Liver (tissue), 8 donors: ENCODE measurements at regions not wholly inside any gene's neighbourhood (a gene's known extent, or its start where the extent isn't known, plus 50 kb on each side); places are given as distances from the start of the nearest gene placed in this dataset.

Experiments
- DNase-seq: peaks from one replicate; pipeline ENCODE4 v3.0.0-alpha.2; 2017; ENCODE audit warnings: low spot score
- H3K27ac ChIP-seq, 2 donors: one replicate each; pipeline ENCODE4 v1.7.0; 2013; ENCODE audit warnings: inconsistent platforms in 2 of 2, low read length in 2 of 2, control low read depth in 1 of 2, low read depth in 1 of 2, mild to moderate bottlenecking in 1 of 2
- H3K27me3 ChIP-seq, 4 donors: one replicate each; pipeline versions ENCODE4 v1.6.1 to v1.7.0; 2013; ENCODE audit warnings: low read length in 3 of 4, inconsistent platforms in 1 of 4, mild to moderate bottlenecking in 1 of 4, moderate library complexity in 1 of 4; ENCODE audit not compliant: control insufficient read depth in 4 of 4, insufficient read depth in 4 of 4
- H3K36me3 ChIP-seq, 4 donors: one replicate each; pipeline versions ENCODE4 v1.6.1 to v1.7.0; 2013; ENCODE audit warnings: low read length in 3 of 4, mild to moderate bottlenecking in 3 of 4, low read depth in 1 of 4, moderate library complexity in 1 of 4; ENCODE audit not compliant: control insufficient read depth in 4 of 4, insufficient read depth in 3 of 4
- H3K4me1 ChIP-seq, 4 donors: one replicate each; pipeline versions ENCODE4 v1.6.1 to v1.7.0; 2013; ENCODE audit warnings: low read length in 3 of 4, mild to moderate bottlenecking in 3 of 4, moderate library complexity in 1 of 4; ENCODE audit not compliant: control insufficient read depth in 4 of 4, insufficient read depth in 4 of 4
- H3K4me3 ChIP-seq, 3 donors: one replicate each; pipeline versions ENCODE4 v1.6.1 to v1.7.0; 2013; ENCODE audit warnings: low read length in 3 of 3, control low read depth in 1 of 3, low read depth in 1 of 3, mild to moderate bottlenecking in 1 of 3
- H3K9ac ChIP-seq, 2 donors: one replicate each; pipeline ENCODE4 v1.7.0; 2013; ENCODE audit warnings: low read length in 2 of 2, mild to moderate bottlenecking in 2 of 2, moderate library complexity in 2 of 2, control low read depth in 1 of 2, low read depth in 1 of 2
- H3K9me3 ChIP-seq, 4 donors: one replicate each; pipeline versions ENCODE4 v1.6.1 to v1.7.0; 2013; ENCODE audit warnings: low read length in 3 of 4; ENCODE audit not compliant: control insufficient read depth in 4 of 4
- CTCF ChIP-seq: fragments of 150-350 bp; IDR thresholded peaks from 2 replicates; pipeline ENCODE4 v1.5.1; 2017; ENCODE audit warnings: improper control_type of control experiment, low read depth, low read length; ENCODE audit not compliant: missing input control
- EGR1 ChIP-seq, 2 donors: IDR thresholded peaks; 2 replicates each; pipeline ENCODE4 v1.6.1; 2016 to 2018; ENCODE audit warnings: antibody characterized with exemption in 2 of 2, low read depth in 2 of 2
- FOXA1 ChIP-seq: IDR thresholded peaks from 2 replicates; pipeline ENCODE4 v1.6.1; 2016; ENCODE audit warnings: antibody characterized with exemption
- FOXA2 ChIP-seq: IDR thresholded peaks from 2 replicates; pipeline ENCODE4 v1.6.1; 2016; ENCODE audit warnings: antibody characterized with exemption
- GABPA ChIP-seq, 2 donors: IDR thresholded peaks in 1 of 2; conservative IDR thresholded peaks in 1 of 2; 2 replicates each; pipeline ENCODE4 v1.6.1; 2016; ENCODE audit warnings: antibody characterized with exemption in 2 of 2, mild to moderate bottlenecking in 1 of 2, moderate library complexity in 1 of 2
- HNF4G ChIP-seq: IDR thresholded peaks from 2 replicates; pipeline ENCODE4 v1.6.1; 2016; ENCODE audit warnings: antibody characterized with exemption
- JUND ChIP-seq, 2 donors: IDR thresholded peaks; 2 replicates each; pipeline ENCODE4 v1.6.1; 2016; ENCODE audit warnings: antibody characterized with exemption in 2 of 2
- NR2F2 ChIP-seq: IDR thresholded peaks from 2 replicates; pipeline ENCODE4 v1.6.1; 2016; ENCODE audit warnings: antibody characterized with exemption
- RXRA ChIP-seq, 2 donors: IDR thresholded peaks; 2 replicates each; pipeline ENCODE4 v1.6.1; 2017 to 2018; ENCODE audit warnings: antibody characterized with exemption in 2 of 2, mild to moderate bottlenecking in 1 of 2
- SP1 ChIP-seq: IDR thresholded peaks from 2 replicates; pipeline ENCODE4 v1.6.1; 2018; ENCODE audit warnings: antibody characterized with exemption, mild to moderate bottlenecking
- TAF1 ChIP-seq: conservative IDR thresholded peaks from 2 replicates; pipeline ENCODE4 v1.6.1; 2016; ENCODE audit warnings: antibody characterized with exemption, mild to moderate bottlenecking
- YY1 ChIP-seq: IDR thresholded peaks from 2 replicates; pipeline ENCODE4 v1.6.1; 2016; ENCODE audit warnings: antibody characterized with exemption, mild to moderate bottlenecking
- ZBTB33 ChIP-seq: IDR thresholded peaks from 2 replicates; pipeline ENCODE4 v1.6.1; 2016; ENCODE audit warnings: antibody characterized with exemption
- WGBS: extraction: QIAGEN DNeasy Blood & Tissue Kit; methylation state at CpG from one replicate; pipeline ENCODE4 v1.1.7; 2013; 5-methylcytosine and 5-hydroxymethylcytosine counted together
- TF ChIP-seq, protein P1 (sequence below): IDR thresholded peaks from 2 replicates; pipeline ENCODE4 v1.6.1; 2016; ENCODE audit warnings: antibody characterized with exemption, mild to moderate bottlenecking
- donor health status: healthy.
- donor health status: healthy.
- donor health status: healthy.
- donor health status: healthy.
- donor health status: healthy.

GRCh38 chr4:19844446-19844845 is 407.3 kb upstream of the SLIT2 start:
- DNase-seq, result no peak
- no peaks in the 10 kb centered on the region for H3K27me3 ChIP-seq
- no peak overlapping the region for H3K4me3 ChIP-seq
- H3K36me3 ChIP-seq, result no peaks in the 10 kb centered on the region
- no peaks in the 10 kb centered on the region for H3K9me3 ChIP-seq
- no peak overlapping the region for H3K27ac ChIP-seq
- TF ChIP-seq YY1 (no peak), CTCF (no peak)
- WGBS, result 62% methylated on average over 2 of the region's 2 CpGs
- H3K4me1 ChIP-seq, result no peaks in the 10 kb centered on the region
- H3K9ac ChIP-seq, result no peak overlapping the region

GRCh38 chr4:19842471-19842870 is 409.2 kb upstream of the SLIT2 start:
- no peak for TF ChIP-seq RXRA (IDR thresholded peaks at IDR 0.05)
- no peak for TF ChIP-seq NR2F2
- no peak for TF ChIP-seq SP1
- TF ChIP-seq, protein P1, sequence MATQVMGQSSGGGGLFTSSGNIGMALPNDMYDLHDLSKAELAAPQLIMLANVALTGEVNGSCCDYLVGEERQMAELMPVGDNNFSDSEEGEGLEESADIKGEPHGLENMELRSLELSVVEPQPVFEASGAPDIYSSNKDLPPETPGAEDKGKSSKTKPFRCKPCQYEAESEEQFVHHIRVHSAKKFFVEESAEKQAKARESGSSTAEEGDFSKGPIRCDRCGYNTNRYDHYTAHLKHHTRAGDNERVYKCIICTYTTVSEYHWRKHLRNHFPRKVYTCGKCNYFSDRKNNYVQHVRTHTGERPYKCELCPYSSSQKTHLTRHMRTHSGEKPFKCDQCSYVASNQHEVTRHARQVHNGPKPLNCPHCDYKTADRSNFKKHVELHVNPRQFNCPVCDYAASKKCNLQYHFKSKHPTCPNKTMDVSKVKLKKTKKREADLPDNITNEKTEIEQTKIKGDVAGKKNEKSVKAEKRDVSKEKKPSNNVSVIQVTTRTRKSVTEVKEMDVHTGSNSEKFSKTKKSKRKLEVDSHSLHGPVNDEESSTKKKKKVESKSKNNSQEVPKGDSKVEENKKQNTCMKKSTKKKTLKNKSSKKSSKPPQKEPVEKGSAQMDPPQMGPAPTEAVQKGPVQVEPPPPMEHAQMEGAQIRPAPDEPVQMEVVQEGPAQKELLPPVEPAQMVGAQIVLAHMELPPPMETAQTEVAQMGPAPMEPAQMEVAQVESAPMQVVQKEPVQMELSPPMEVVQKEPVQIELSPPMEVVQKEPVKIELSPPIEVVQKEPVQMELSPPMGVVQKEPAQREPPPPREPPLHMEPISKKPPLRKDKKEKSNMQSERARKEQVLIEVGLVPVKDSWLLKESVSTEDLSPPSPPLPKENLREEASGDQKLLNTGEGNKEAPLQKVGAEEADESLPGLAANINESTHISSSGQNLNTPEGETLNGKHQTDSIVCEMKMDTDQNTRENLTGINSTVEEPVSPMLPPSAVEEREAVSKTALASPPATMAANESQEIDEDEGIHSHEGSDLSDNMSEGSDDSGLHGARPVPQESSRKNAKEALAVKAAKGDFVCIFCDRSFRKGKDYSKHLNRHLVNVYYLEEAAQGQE, result no peak
- H3K4me3 ChIP-seq, result no peak overlapping the region
- no peaks in the 10 kb centered on the region for H3K36me3 ChIP-seq
- no peak for DNase-seq
- WGBS, result 94% methylated on average over 2 of the region's 2 CpGs
- H3K27ac ChIP-seq, result no peak overlapping the region
- H3K27me3 ChIP-seq, result no peaks in the 10 kb centered on the region
- H3K9me3 ChIP-seq, result no peaks in the 10 kb centered on the region
- no peaks in the 10 kb centered on the region for H3K4me1 ChIP-seq
- H3K9ac ChIP-seq, result no peak overlapping the region

DNA sequence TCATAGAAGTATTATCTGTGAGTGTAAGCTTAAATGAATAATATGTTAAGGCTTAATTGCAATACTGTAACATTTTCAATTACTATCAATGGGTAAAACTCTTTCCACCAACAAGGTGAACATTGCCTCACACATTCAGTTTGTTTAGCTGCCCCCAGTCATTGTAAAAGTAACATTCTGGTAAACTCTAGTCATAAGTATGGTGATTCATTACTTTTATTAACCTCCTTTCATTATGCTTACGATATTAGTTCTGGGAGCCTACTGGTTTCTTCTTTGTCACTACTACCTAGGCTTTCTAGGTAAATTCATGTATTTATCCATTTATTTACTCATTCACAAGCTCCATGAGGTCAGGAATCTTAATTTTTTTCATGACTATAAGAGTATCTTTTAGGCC is 412.8 kb upstream of the SLIT2 start:
- H3K27ac ChIP-seq, result no peak overlapping the region
- 94% methylated on average over 1 of the region's 1 CpG for WGBS
- DNase-seq, result no peak
- no peaks in the 10 kb centered on the region for H3K36me3 ChIP-seq
- no peak overlapping the region for H3K9ac ChIP-seq
- no peak overlapping the region for H3K4me3 ChIP-seq
- H3K27me3 ChIP-seq, result no peaks in the 10 kb centered on the region
- no peaks in the 10 kb centered on the region for H3K4me1 ChIP-seq
- H3K9me3 ChIP-seq, result no peaks in the 10 kb centered on the region
- TF ChIP-seq YY1 (no peak), ZBTB33 (no peak), FOXA1 (no peak), EGR1 (IDR thresholded peaks at IDR 0.05; ENCODE audit: low read depth in 2 of 2) (no peak), SP1 (no peak), FOXA2 (no peak), GABPA (IDR thresholded peaks at IDR 0.05 in 1 of 2, conservative IDR thresholded peaks at IDR 0.05 in 1 of 2) (no peak), TAF1 (no peak), NR2F2 (no peak), JUND (IDR thresholded peaks at IDR 0.05) (no peak), HNF4G (no peak), RXRA (IDR thresholded peaks at IDR 0.05) (no peak), CTCF (no peak)
- TF ChIP-seq, protein P1, result no peak
